ENCODE measurements at regions not wholly inside any gene's neighbourhood (a gene's known extent, or its start where the extent isn't known, plus 50 kb on each side); places are given as distances from the start of the nearest gene placed in this dataset.

- no peaks in the 10 kb centered on the region for H3K27me3 ChIP-seq
- no peaks in the 10 kb centered on the region for H4K20me1 ChIP-seq (ENCODE audit: insufficient read depth, poor library complexity, severe bottlenecking)
- no peak for DNase-seq (ENCODE audit: low spot score)
- no peak overlapping the region for H3K4me3 ChIP-seq
- no peak overlapping the region for H3K27ac ChIP-seq
- H3K36me3 ChIP-seq (replicated peaks; ENCODE audit: insufficient read depth, low read depth), result no peaks in the 10 kb centered on the region
- H3K4me1 ChIP-seq (ENCODE audit: insufficient read depth), result no peaks in the 10 kb centered on the region
- no peak for TF ChIP-seq EZH2 (IDR thresholded peaks at IDR 0.05; ENCODE audit: borderline replicate concordance)
- TF ChIP-seq EZH2phosphoT487 (IDR thresholded peaks at IDR 0.05; ENCODE audit: low read depth, severe bottlenecking, unreplicated experiment), result no peak
- no peak for TF ChIP-seq CTCF (IDR thresholded peaks at IDR 0.05; ENCODE audit: poor library complexity)
- H3K4me2 ChIP-seq, result no peak overlapping the region
- no peaks in the 10 kb centered on the region for H3K9me3 ChIP-seq (ENCODE audit: low read depth)
- no peaks in the 10 kb centered on the region for H3K79me2 ChIP-seq
- H3K9me2 ChIP-seq (replicated peaks; ENCODE audit: insufficient read depth), result no peaks in the 10 kb centered on the region
- H2AFZ ChIP-seq, result no peak overlapping the region
- 79% methylated on average over 7 of the region's 7 CpGs for WGBS (ENCODE audit: low lambda C conversion rate, missing lambda C conversion rate)
These were observed 158.9 kb downstream of the KIF26A start for GRCh38 chr14:104297313-104297704.

- WGBS (ENCODE audit: low lambda C conversion rate, missing lambda C conversion rate), result 93% methylated on average over 11 of the region's 11 CpGs
- DNase-seq (ENCODE audit: low spot score), result no peak
- no peak overlapping the region for H2AFZ ChIP-seq
- no peaks in the 10 kb centered on the region for H3K9me3 ChIP-seq (ENCODE audit: low read depth)
- H3K36me3 ChIP-seq (replicated peaks; ENCODE audit: insufficient read depth, low read depth), result no peaks in the 10 kb centered on the region
- no peaks in the 10 kb centered on the region for H3K4me1 ChIP-seq (ENCODE audit: insufficient read depth)
- H4K20me1 ChIP-seq (ENCODE audit: insufficient read depth, poor library complexity, severe bottlenecking), result no peaks in the 10 kb centered on the region
- no peak for TF ChIP-seq CTCF (IDR thresholded peaks at IDR 0.05; ENCODE audit: poor library complexity)
- H3K27ac ChIP-seq, result no peak overlapping the region
- no peak overlapping the region for H3K4me3 ChIP-seq
- no peak overlapping the region for H3K4me2 ChIP-seq
- no peaks in the 10 kb centered on the region for H3K27me3 ChIP-seq
- no peaks in the 10 kb centered on the region for H3K9me2 ChIP-seq (replicated peaks; ENCODE audit: insufficient read depth)
- no peaks in the 10 kb centered on the region for H3K79me2 ChIP-seq
These were observed 159.5 kb downstream of the KIF26A start for GRCh38 chr14:104297721-104298401.

- H3K36me3 ChIP-seq (replicated peaks; ENCODE audit: insufficient read depth, low read depth), result no peaks in the 10 kb centered on the region
- 94% methylated on average over 3 of the region's 3 CpGs for WGBS (ENCODE audit: low lambda C conversion rate, missing lambda C conversion rate)
- no peak overlapping the region for H3K27ac ChIP-seq
- no peak overlapping the region for H3K4me2 ChIP-seq
- no peaks in the 10 kb centered on the region for H3K9me2 ChIP-seq (replicated peaks; ENCODE audit: insufficient read depth)
- H3K4me3 ChIP-seq, result no peak overlapping the region
- no peaks in the 10 kb centered on the region for H4K20me1 ChIP-seq (ENCODE audit: insufficient read depth, poor library complexity, severe bottlenecking)
- TF ChIP-seq EZH2phosphoT487 (IDR thresholded peaks at IDR 0.05; ENCODE audit: low read depth, severe bottlenecking, unreplicated experiment) (no peak), EZH2 (IDR thresholded peaks at IDR 0.05; ENCODE audit: borderline replicate concordance) (no peak), CTCF (IDR thresholded peaks at IDR 0.05; ENCODE audit: poor library complexity) (no peak)
- no peaks in the 10 kb centered on the region for H3K27me3 ChIP-seq
- DNase-seq (ENCODE audit: low spot score), result no peak
- H3K79me2 ChIP-seq, result no peaks in the 10 kb centered on the region
- no peak overlapping the region for H2AFZ ChIP-seq
- H3K9me3 ChIP-seq (ENCODE audit: low read depth), result no peaks in the 10 kb centered on the region
- H3K4me1 ChIP-seq (ENCODE audit: insufficient read depth), result no peaks in the 10 kb centered on the region
These were observed 160.1 kb downstream of the KIF26A start for GRCh38 chr14:104298458-104298857.
